ENCODE measurements at regions not wholly inside any gene's neighbourhood (a gene's known extent, or its start where the extent isn't known, plus 50 kb on each side); places are given as distances from the start of the nearest gene placed in this dataset.

DNA sequence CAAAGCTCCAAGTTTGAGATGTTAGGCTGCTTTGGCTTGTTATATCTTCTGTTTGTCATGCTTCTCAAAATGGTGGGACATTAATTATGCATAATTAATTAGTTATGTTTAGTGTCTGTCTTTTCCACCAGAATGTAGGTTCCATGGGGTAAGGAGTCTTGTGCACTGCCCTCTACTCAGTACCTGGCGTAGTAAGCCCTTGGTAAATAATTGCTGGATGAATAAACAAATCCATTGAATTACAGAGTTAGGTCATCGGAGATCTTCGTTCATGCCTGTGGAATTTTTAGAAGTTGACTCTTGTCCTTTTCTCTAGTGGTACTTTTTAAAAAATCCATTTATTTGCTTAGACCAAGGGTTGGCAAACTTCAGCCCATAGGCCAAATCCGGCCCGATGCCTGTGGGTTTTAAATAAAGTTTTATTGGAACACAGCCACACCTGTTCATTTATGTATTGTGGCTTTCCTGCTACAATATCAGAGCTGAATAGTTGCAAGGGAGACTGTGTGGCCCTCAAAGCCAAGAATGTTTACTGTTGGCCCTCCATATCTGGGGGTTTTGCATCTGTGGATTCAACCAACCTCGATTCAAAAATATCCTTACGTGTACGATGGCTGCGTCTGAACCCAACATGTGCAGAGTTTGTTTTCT is 524.8 kb upstream of the EEF2KMT start:
- no peak for DNase-seq (ENCODE audit: low read depth)
- H3K4me3 ChIP-seq (ENCODE audit: low read length): no peak overlapping the region
- no peak for TF ChIP-seq CTCF (IDR thresholded peaks at IDR 0.05; ENCODE audit: insufficient read depth, low read depth, low read length, missing control alignments)

- TF ChIP-seq CTCF (IDR thresholded peaks at IDR 0.05; ENCODE audit: insufficient read depth, low read depth, low read length, missing control alignments): no peak
- no peak for DNase-seq (ENCODE audit: low read depth)
- H3K4me3 ChIP-seq (ENCODE audit: low read length): no peak overlapping the region
These were observed 524.2 kb upstream of the EEF2KMT start for GRCh38 chr16:5621826-5622225.

DNA sequence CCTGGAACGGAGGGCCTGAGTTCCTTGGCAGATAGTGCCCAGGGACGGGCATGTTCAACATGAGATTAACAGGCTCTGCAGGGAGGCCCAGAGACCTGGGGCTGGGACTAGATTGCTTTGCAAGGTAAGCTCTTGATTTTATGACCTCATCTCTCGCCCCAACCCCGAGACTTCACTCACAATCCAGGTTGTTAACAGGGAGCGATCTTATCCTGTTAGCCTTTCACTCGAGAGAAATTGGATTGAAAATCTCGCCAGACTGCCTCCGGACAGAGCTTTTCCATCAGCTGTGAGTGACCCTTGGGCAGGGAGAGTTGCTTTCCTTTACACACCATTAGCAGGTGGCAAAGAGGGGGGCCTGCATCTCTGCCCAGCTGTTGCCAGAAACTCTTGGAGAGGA is 521.7 kb upstream of the EEF2KMT start:
- no peak for TF ChIP-seq CTCF (IDR thresholded peaks at IDR 0.05; ENCODE audit: insufficient read depth, low read depth, low read length, missing control alignments)
- DNase-seq (ENCODE audit: low read depth): no peak
- H3K4me3 ChIP-seq (ENCODE audit: low read length): no peak overlapping the region

DNA sequence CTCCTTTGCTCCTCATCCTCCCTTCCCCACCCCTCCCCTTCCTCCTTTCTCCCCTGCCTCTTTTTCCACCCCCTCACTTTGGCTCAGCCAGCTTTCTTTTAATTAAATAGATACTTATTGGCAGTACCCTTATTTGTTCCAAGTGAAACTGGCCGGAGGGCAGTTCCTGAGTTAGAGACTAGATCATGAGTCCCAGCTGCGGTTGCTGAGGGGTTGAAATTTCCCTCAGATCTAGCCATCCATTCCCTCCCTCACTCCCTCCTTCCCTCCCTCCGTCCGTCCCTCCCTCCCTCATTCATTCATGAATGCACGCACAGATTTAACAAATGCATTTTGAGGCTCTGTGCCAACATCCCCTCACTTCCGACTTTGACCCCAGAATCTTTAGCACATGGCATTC is 519.2 kb upstream of the EEF2KMT start:
- H3K4me3 ChIP-seq (ENCODE audit: low read length): no peak overlapping the region
- TF ChIP-seq CTCF (IDR thresholded peaks at IDR 0.05; ENCODE audit: insufficient read depth, low read depth, low read length, missing control alignments): no peak
- DNase-seq (ENCODE audit: low read depth): no peak

- H3K4me3 ChIP-seq (ENCODE audit: low read length): no peak overlapping the region
- peak; percentile 18 for TF ChIP-seq CTCF (IDR thresholded peaks at IDR 0.05; ENCODE audit: insufficient read depth, low read depth, low read length, missing control alignments)
- DNase-seq (ENCODE audit: low read depth): no peak
These were observed 518.5 kb upstream of the EEF2KMT start for GRCh38 chr16:5615868-5616642.

GRCh38 chr16:5607169-5607568 is 509.6 kb upstream of the EEF2KMT start:
- no peak overlapping the region for H3K4me3 ChIP-seq (ENCODE audit: low read length)
- no peak for TF ChIP-seq CTCF (IDR thresholded peaks at IDR 0.05; ENCODE audit: insufficient read depth, low read depth, low read length, missing control alignments)
- DNase-seq (ENCODE audit: low read depth): no peak

Data from epithelial cell of esophagus (primary cell).